ENCODE measurements at regions not wholly inside any gene's neighbourhood (a gene's known extent, or its start where the extent isn't known, plus 50 kb on each side); places are given as distances from the start of the nearest gene placed in this dataset.

DNA sequence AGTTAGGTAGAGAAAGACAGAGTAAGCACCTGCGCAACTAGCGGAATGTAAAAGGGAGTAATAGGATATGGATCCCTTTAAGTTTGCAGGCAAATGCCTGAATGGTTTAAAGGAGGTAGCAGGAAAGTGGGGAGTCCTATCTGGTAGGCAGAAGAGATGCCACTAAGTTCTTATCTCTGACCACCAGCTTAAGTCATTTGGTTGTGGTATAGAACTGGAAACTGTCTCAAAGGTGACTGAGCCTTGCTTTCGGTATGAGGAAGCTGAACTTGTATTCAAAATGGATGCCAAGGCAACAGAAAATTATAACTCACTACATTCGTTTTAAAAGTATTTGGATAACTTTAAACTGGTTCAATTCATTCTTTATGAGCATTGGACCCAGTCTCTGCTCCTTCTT lies 475.6 kb downstream of the DMRTA1 start:
- Histone ChIP-seq H3K9me3 (no peaks in the 10 kb centered on the region), H3K4me1 (no peaks in the 10 kb centered on the region), H3K4me3 (no peak overlapping the region), H3K36me3 (no peaks in the 10 kb centered on the region), H3K27me3 (no peaks in the 10 kb centered on the region), H3K27ac (no peak overlapping the region)
- 72 to 83% (median 75%) methylated on average over 4 of the region's 4 CpGs for WGBS, 5 donors
- DNase-seq, result no peak
- TF ChIP-seq EP300 (IDR thresholded peaks at IDR 0.05) (no peak), POLR2AphosphoS5 (IDR thresholded peaks at IDR 0.05) (no peak), POLR2A (IDR thresholded peaks at IDR 0.05) (no peak)
- TF ChIP-seq, protein P1, sequence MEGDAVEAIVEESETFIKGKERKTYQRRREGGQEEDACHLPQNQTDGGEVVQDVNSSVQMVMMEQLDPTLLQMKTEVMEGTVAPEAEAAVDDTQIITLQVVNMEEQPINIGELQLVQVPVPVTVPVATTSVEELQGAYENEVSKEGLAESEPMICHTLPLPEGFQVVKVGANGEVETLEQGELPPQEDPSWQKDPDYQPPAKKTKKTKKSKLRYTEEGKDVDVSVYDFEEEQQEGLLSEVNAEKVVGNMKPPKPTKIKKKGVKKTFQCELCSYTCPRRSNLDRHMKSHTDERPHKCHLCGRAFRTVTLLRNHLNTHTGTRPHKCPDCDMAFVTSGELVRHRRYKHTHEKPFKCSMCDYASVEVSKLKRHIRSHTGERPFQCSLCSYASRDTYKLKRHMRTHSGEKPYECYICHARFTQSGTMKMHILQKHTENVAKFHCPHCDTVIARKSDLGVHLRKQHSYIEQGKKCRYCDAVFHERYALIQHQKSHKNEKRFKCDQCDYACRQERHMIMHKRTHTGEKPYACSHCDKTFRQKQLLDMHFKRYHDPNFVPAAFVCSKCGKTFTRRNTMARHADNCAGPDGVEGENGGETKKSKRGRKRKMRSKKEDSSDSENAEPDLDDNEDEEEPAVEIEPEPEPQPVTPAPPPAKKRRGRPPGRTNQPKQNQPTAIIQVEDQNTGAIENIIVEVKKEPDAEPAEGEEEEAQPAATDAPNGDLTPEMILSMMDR (IDR thresholded peaks at IDR 0.05), result no peak
- intact Hi-C loops (cut with DNase I; ENCODE audit: low total_unique reads), result no loop called here

DNA sequence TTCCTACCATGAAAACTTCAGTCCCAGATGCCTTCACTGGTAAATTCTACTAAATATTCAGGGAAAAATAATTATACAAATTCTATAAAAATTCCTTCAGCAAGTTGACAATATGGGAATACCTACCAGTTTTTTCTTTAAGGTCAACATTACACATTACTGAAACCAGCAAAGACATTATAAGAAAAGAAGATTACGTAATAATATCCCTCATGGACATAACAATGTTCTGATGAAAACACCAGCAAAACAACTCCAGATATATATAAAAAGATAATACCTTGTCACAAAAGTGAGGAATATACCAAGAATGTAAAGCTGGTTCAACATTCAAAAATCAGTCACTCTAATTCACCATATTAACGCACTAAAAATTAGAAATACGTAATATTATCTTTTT lies 507.9 kb downstream of the DMRTA1 start:
- Histone ChIP-seq H3K4me1 (no peaks in the 10 kb centered on the region), H3K4me3 (no peak overlapping the region), H3K36me3 (no peaks in the 10 kb centered on the region), H3K27me3 (no peaks in the 10 kb centered on the region), H3K27ac (no peak overlapping the region), H3K9me3 (peaks cover 0 to 5% (median 0%) of the 10 kb centered on the region in 4 donors)
- DNase-seq, result no peak
- intact Hi-C loops (cut with DNase I; ENCODE audit: low total_unique reads), result no loop called here
- TF ChIP-seq POLR2AphosphoS5 (IDR thresholded peaks at IDR 0.05) (no peak), POLR2A (IDR thresholded peaks at IDR 0.05) (no peak), EP300 (IDR thresholded peaks at IDR 0.05) (no peak)
- TF ChIP-seq, protein P1 (IDR thresholded peaks at IDR 0.05), result no peak
- 79 to 91% (median 87%) methylated on average over 3 of the region's 3 CpGs for WGBS, 5 donors

DNA sequence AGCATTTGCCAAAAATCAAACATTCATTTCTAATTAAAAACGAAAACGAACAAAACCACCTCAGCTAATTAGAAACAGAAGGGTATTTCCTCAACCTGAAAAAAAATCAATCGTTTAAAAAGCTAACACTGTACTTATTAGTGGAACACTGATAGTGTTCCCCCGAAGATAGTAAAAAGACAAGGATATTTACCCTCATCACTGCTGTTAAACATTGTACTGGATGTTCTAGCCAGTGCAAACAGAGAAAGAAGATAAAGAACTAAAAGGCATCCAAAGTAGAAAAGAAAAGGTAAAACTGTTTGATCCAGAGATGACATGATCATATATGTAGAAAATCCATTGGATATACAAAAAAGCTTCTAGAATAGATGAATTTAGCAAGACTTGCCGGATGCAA lies 508.3 kb downstream of the DMRTA1 start:
- Histone ChIP-seq H3K9me3 (peaks cover 0 to 5% (median 0%) of the 10 kb centered on the region in 4 donors), H3K4me3 (no peak overlapping the region), H3K27me3 (no peaks in the 10 kb centered on the region), H3K4me1 (no peaks in the 10 kb centered on the region), H3K27ac (no peak overlapping the region), H3K36me3 (no peaks in the 10 kb centered on the region)
- 33 to 60% (median 43%) methylated on average over 5 of the region's 5 CpGs for WGBS, 5 donors
- intact Hi-C loops (cut with DNase I; ENCODE audit: low total_unique reads), result no loop called here
- TF ChIP-seq POLR2A (IDR thresholded peaks at IDR 0.05), result no peak
- TF ChIP-seq, protein P1 (IDR thresholded peaks at IDR 0.05), result no peak
- TF ChIP-seq EP300 (IDR thresholded peaks at IDR 0.05), result no peak
- no peak for TF ChIP-seq POLR2AphosphoS5 (IDR thresholded peaks at IDR 0.05)
- DNase-seq, result no peak

DNA sequence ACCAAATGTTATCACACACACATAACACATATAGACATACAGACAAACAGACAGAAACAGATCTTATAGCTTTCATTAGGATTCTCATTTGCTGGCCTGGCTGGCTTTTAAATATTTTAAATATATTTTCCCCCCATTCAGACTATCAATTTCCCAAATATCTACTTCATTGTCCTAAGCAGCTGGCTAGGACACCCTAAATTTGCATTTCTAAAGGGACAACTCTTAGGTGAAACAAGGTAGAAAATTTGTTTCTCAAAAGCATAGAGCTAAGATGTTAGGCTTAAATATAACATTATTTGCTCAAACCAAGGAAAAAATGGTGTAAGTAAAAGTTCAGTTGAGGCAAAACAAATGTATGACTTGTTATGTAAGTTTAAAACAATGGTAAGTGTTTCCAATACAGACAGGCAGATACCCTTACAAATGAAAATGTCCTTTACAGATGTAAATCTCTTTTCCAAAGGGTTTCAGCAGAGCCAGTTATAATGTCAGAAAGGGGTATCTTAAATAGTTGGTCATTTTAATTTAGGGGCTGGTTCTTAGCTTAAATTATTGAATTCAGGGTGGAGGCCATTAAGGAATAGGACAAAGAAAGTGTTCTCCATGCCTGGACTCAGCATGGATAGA lies 522.8 kb downstream of the DMRTA1 start:
- Histone ChIP-seq H3K4me1 (no peaks in the 10 kb centered on the region), H3K4me3 (no peak overlapping the region), H3K27ac (no peak overlapping the region), H3K9me3 (no peaks in the 10 kb centered on the region), H3K27me3 (no peaks in the 10 kb centered on the region), H3K36me3 (no peaks in the 10 kb centered on the region)
- intact Hi-C loops (cut with DNase I; ENCODE audit: low total_unique reads), result no loop called here
- TF ChIP-seq POLR2A (IDR thresholded peaks at IDR 0.05) (no peak), POLR2AphosphoS5 (IDR thresholded peaks at IDR 0.05) (no peak), EP300 (IDR thresholded peaks at IDR 0.05) (no peak)
- TF ChIP-seq, protein P1 (IDR thresholded peaks at IDR 0.05), result no peak
- no peak for DNase-seq
